ENCODE measurements at regions not wholly inside any gene's neighbourhood (a gene's known extent, or its start where the extent isn't known, plus 50 kb on each side); places are given as distances from the start of the nearest gene placed in this dataset.

DNA sequence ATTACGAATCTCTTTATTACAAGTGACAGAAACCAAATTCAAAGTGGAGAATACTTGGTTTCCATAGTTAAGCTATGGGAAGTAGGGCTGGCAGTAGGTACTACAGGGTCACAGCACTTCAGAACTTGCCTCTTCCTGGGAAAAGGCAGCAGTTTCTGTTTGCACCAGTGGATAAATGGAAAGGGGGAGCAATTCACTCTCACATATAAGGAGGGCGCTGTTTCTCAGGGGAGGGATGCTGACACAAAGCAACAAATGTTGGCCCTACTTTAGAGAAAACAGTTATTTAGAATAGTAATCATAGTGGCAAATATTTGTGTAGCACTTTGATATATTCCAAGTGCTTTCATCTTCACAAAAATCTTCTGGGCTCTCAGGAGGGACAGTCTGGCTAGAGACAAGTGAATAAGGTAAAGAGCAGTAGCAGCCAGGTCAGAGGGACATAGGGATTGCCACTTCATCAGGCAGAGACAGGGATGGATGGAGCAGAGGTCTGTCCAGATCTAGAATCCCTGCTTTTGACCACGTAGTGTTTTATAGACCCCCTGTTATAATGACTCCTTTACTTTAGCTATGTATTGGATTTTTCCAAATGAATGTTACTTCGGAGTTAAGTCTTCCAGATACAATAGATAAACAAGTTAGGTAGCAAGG lies 554.8 kb upstream of the SGCD start:
- Mint-ChIP-seq H3K4me3 (peak overlapping the region in 1 of 5 donors; percentile 19), H3K27ac (peak overlapping the region in 5 of 6 donors; percentile 37 to 88 (median 58)), H3K4me1 (peaks cover 59 to 73% of the 10 kb centered on the region in 2 donors), H3K9me3 (peaks cover 0 to 10% (median 0%) of the 10 kb centered on the region in 6 donors), H3K36me3 (peaks cover 0 to 4% (median 3%) of the 10 kb centered on the region in 3 donors), H3K27me3 (ENCODE audit: low read depth in 3 of 3) (peaks cover 1 to 8% (median 4%) of the 10 kb centered on the region in 3 donors)
- no peak for DNase-seq

DNA sequence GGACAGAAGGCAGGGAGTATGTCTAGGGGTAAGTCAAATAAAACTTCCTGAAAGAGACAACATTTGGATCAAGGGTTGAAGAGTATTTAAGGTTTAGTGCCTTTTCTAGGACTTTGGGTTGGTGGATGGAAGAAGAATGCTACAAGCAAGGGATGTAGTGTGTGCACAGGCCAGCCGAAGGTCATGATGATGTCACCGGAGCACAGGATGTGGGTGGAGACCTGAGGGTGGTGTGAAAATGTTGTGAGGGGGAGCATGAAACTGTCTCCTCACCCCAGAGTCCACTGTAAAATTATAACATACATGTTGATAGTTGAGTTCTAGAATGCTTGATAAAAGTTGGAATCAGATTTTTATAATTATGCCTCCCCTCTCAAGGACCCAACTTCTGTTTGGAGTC lies 553.3 kb upstream of the SGCD start:
- peaks cover 0 to 10% (median 0%) of the 10 kb centered on the region in 6 donors for H3K9me3 Mint-ChIP-seq
- peaks cover 0 to 4% (median 3%) of the 10 kb centered on the region in 3 donors for H3K36me3 Mint-ChIP-seq
- peaks cover 44 to 64% of the 10 kb centered on the region in 2 donors for H3K4me1 Mint-ChIP-seq
- H3K27me3 Mint-ChIP-seq (ENCODE audit: low read depth in 3 of 3): peaks cover 1 to 8% (median 2%) of the 10 kb centered on the region in 3 donors
- H3K27ac Mint-ChIP-seq: peak overlapping the region; percentile 77 to 95 (median 86)
- H3K4me3 Mint-ChIP-seq: peak overlapping the region; percentile 9 to 78 (median 49)
- peak; percentile 55 to 80 (median 61) for DNase-seq

DNA sequence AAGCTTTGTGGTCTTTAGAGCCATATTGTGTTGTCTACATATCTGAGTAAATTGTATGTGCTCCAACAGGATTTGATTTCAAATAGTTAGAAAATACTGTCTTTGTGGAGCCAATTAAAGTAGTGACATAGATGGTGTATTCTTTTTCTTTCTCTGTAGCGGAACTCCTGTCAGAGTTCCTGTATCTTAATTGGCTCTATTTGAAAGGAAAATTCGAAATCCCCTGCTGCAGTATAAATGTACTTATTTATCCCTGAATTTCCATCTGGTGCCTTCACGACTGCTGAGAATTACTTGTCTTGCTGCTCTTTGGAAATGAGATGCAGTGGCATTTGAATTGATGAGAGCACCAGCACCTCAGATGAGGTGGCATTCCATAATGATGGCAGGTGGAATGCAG lies 546.7 kb upstream of the SGCD start:
- Mint-ChIP-seq H3K27ac (no peak overlapping the region), H3K9me3 (peaks cover 0 to 11% (median under 1%) of the 10 kb centered on the region in 6 donors), H3K27me3 (ENCODE audit: low read depth in 3 of 3) (peaks cover 0 to 5% (median 0%) of the 10 kb centered on the region in 3 donors), H3K36me3 (no peaks in the 10 kb centered on the region), H3K4me3 (no peak overlapping the region), H3K4me1 (peaks cover 0 to 11% of the 10 kb centered on the region in 2 donors)
- DNase-seq: no peak

DNA sequence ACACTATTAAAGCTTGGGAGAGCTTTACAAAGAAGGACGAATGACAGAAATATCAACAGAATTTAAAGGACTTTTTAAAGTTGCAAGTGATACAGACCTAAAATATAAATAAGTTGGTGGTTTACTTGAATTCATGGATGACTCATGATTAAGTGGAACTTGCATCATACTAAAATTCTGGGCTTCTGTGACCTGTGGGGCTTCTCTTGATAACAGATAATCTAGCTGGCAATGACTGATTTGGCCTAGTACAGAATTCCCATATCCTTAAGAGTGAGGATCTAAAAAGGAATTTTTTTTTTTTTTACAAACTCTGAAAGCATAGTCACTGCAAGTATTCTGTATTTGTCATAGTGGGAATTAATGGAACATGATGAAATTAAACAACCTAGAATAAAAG lies 543.7 kb upstream of the SGCD start:
- no peak for DNase-seq
- Mint-ChIP-seq H3K4me3 (no peak overlapping the region), H3K4me1 (no peaks in the 10 kb centered on the region), H3K27ac (no peak overlapping the region), H3K27me3 (ENCODE audit: low read depth in 3 of 3) (peaks cover 0 to 3% (median 0%) of the 10 kb centered on the region in 3 donors), H3K36me3 (no peaks in the 10 kb centered on the region), H3K9me3 (peaks cover 0 to 11% (median 2%) of the 10 kb centered on the region in 6 donors)

DNA sequence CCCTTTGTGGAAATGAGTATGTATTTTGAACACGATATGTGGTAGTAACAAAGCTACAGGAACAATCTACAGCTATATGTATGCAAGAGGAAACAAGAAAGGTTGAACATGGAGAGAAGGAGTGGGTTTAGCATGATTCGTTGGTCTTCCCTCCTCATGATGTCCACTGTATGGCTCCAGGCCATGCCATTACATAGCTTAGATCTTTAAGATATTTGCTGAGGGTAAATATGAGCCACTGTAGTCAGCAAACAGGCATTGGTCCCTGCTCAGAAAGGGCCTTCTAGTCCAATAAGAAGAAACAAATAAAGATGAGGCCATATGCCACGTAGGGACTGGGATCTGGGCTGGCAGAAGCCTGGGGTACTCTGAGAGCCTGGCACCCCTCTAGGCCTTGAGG lies 543.2 kb upstream of the SGCD start:
- peaks cover 0 to 3% (median 0%) of the 10 kb centered on the region in 3 donors for H3K27me3 Mint-ChIP-seq (ENCODE audit: low read depth in 3 of 3)
- H3K9me3 Mint-ChIP-seq: peaks cover 0 to 11% (median 2%) of the 10 kb centered on the region in 6 donors
- H3K4me1 Mint-ChIP-seq: peaks cover 0 to 3% of the 10 kb centered on the region in 2 donors
- H3K27ac Mint-ChIP-seq: no peak overlapping the region
- H3K36me3 Mint-ChIP-seq: no peaks in the 10 kb centered on the region
- no peak overlapping the region for H3K4me3 Mint-ChIP-seq
- no peak for DNase-seq

DNA sequence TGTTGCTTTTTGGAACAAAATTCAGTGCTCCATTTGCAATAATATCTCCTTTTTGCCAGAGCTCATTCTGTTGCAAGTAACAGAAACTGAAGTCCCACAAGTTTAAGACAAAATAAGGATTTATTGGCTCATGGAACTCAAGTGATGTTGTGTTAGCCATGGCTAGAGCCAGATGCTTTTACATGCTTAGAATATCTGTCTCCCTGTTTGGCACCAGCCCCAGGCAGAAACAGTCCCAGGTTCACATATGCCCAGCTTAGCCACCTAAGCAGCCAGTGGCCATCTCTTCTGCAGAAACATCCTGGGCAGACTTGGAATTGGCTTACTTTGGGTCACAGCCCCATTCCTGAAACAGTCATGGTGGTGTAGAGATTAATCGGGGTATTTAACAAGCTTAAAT lies 540.9 kb upstream of the SGCD start:
- no peak overlapping the region for H3K4me3 Mint-ChIP-seq
- peaks cover 0 to 6% (median 1%) of the 10 kb centered on the region in 6 donors for H3K9me3 Mint-ChIP-seq
- H3K27me3 Mint-ChIP-seq (ENCODE audit: low read depth in 3 of 3): peaks cover 0 to 1% (median 0%) of the 10 kb centered on the region in 3 donors
- H3K36me3 Mint-ChIP-seq: no peaks in the 10 kb centered on the region
- DNase-seq: no peak
- H3K27ac Mint-ChIP-seq: no peak overlapping the region
- H3K4me1 Mint-ChIP-seq: peaks cover 0 to 3% of the 10 kb centered on the region in 2 donors

DNA sequence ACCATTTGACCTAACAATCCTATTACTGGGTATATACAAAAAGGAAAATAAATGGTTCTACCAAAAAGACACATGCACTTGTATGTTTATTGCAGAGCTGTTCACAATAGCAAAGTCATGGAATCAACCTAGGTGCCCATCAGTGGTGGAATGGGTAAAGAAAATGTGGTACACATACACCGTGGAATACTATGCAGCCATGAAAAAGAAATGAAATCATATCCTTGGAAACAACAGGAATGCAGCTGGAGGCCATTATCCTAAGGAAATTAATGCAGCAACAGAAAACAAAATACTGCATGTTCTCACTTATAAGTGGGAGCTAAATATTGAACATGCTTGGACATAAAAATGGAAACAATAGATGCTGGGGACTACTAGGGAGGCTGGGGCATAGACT lies 534.1 kb upstream of the SGCD start:
- peaks cover 0 to 3% of the 10 kb centered on the region in 2 donors for H3K4me1 Mint-ChIP-seq

DNA sequence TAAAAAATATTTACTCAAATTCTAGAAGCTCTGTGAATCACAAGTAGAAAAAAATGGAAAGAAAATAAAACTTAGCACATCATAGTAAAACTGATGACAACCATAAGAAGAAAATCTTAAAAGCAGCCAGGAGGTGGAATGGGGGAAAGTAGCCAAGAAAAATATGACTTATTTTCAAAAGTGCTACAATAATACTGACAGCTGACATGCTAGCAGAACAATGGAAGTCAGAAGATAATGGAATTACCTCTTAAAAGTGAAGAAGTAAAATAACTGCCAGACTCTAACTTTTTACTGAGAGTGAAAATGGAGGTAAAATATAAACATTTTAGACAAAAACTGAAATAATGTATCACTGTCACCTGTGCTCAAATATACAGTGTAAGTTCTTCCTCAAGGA lies 532.2 kb upstream of the SGCD start:
- DNase-seq: peak in 1 of 3 donors; percentile 5
- H3K36me3 Mint-ChIP-seq: peaks cover 3 to 8% (median 7%) of the 10 kb centered on the region in 3 donors
- peak overlapping the region in 1 of 6 donors; percentile 20 for H3K27ac Mint-ChIP-seq
- no peak overlapping the region for H3K4me3 Mint-ChIP-seq
- H3K9me3 Mint-ChIP-seq: peaks cover 8 to 41% (median 27%) of the 10 kb centered on the region in 6 donors
- no peaks in the 10 kb centered on the region for H3K4me1 Mint-ChIP-seq
- H3K27me3 Mint-ChIP-seq (ENCODE audit: low read depth in 3 of 3): peaks cover 0 to 3% (median 0%) of the 10 kb centered on the region in 3 donors

More for the DNA sequence above, 534.1 kb upstream of the SGCD start:
- Mint-ChIP-seq H3K9me3 (peaks cover 8 to 41% (median 26%) of the 10 kb centered on the region in 6 donors), H3K36me3 (peaks cover 3 to 8% (median 7%) of the 10 kb centered on the region in 3 donors), H3K4me3 (no peak overlapping the region), H3K27me3 (ENCODE audit: low read depth in 3 of 3) (peaks cover 0 to 3% (median 0%) of the 10 kb centered on the region in 3 donors), H3K27ac (no peak overlapping the region)
- DNase-seq: no peak

DNA sequence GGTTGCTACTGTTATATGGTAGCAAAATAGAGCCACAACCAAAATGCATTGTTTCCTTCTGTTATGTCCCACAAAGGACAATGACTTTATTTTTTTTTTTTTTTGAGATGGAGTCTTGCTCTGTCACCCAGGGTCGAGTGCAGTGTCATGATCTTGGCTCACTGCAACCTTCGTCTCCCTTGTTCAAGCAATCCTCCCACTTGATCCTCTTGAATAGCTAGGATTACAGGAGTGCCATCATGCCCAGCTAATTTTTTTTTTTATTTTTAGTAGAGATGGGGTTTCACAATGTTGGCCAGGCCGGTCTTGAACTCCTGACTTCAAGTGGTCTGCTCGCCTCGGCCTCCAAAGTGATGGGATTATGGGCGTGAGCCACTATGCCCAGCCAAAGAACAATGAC lies 527.7 kb upstream of the SGCD start:
- Mint-ChIP-seq H3K4me3 (no peak overlapping the region), H3K27ac (no peak overlapping the region), H3K36me3 (peaks cover 0 to 8% (median 7%) of the 10 kb centered on the region in 3 donors), H3K27me3 (ENCODE audit: low read depth in 3 of 3) (no peaks in the 10 kb centered on the region), H3K9me3 (peaks cover 4 to 17% (median 13%) of the 10 kb centered on the region in 6 donors), H3K4me1 (no peaks in the 10 kb centered on the region)
- DNase-seq: no peak

DNA sequence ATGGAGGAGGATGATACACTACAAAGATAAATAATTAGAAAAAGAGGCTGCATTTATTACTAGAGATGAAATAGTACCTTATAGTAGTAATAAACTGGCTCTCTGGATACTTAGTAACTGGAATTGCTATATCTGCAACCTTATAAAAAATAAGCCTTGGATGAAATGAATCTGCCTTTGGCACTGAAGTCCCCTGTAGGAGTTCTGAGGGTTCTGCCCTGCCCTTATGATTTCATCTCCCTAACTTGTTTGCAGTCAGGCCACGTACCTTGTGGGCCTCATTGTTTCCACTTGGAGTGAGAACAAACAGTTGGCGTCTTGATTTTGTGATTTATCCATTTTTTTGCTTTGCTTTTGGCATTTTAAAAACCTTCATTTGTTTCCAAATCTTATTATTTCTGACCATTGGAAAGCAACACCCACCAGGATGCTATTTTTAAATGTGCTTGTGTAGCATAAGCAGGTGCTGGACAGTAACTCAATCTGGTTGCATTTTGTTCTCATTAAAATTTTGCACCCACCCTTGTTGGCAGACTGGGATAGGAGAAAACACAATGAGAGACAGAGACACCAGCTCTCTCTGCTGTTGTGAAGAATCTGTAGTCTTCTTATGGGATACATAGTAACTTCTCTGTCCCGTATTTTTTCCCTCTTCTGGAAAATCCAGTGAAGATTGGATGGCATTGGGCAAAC lies 518.9 kb upstream of the SGCD start:
- Mint-ChIP-seq H3K4me1 (no peaks in the 10 kb centered on the region), H3K4me3 (no peak overlapping the region), H3K27me3 (ENCODE audit: low read depth in 3 of 3) (no peaks in the 10 kb centered on the region), H3K9me3 (peaks cover 0 to 4% (median 0%) of the 10 kb centered on the region in 6 donors), H3K36me3 (no peaks in the 10 kb centered on the region), H3K27ac (no peak overlapping the region)
- no peak for DNase-seq

DNA sequence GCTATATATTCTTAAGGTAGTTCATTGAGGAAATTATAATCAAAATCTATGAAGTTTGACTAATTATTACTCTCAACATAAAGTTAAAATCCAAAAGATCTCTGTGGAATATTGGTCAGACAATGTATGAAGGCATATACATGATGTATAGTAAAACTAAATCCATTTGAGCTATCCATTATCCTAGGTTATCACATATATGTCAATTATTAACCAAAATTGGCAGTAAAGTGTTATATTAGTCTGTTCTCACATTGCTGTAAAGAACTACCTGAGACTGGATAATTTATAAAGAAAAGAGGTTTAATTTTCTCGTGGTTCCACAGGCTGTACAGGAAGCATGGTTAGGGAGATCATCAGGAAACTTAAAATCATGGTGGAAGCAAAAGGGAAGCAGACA lies 511.7 kb upstream of the SGCD start:
- H3K4me1 Mint-ChIP-seq: no peaks in the 10 kb centered on the region
- DNase-seq: no peak
- H3K36me3 Mint-ChIP-seq: peaks cover 0 to 3% (median 0%) of the 10 kb centered on the region in 3 donors
- H3K4me3 Mint-ChIP-seq: no peak overlapping the region
- H3K9me3 Mint-ChIP-seq: peaks cover 0 to 5% (median 0%) of the 10 kb centered on the region in 6 donors
- peaks cover 0 to 2% (median 1%) of the 10 kb centered on the region in 3 donors for H3K27me3 Mint-ChIP-seq (ENCODE audit: low read depth in 3 of 3)
- H3K27ac Mint-ChIP-seq: no peak overlapping the region

DNA sequence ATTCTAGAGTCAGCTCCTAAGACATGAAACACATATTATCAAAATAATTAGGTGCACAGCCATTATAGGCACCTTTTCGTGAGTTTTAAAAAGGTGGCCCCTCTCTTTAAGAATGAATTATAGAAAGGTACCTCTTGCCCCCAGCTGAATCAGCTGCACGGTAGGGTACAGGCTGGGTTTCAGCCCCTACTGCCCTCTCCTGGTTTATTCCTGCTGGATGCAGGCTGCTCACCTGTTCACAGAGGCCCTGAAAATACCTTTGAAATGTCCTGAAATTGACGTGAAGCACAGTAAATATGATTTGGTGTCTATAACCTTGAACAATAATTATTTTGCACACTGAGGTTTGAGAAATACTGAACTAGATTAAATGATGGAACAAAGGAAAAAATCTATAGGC lies 504.8 kb upstream of the SGCD start:
- no peak for DNase-seq
- no peak overlapping the region for H3K4me3 Mint-ChIP-seq
- H3K9me3 Mint-ChIP-seq: peaks cover 0 to 3% (median 0%) of the 10 kb centered on the region in 6 donors
- no peaks in the 10 kb centered on the region for H3K4me1 Mint-ChIP-seq
- no peak overlapping the region for H3K27ac Mint-ChIP-seq
- peaks cover 0 to 1% (median 0%) of the 10 kb centered on the region in 3 donors for H3K27me3 Mint-ChIP-seq (ENCODE audit: low read depth in 3 of 3)
- H3K36me3 Mint-ChIP-seq: peaks cover 0 to 3% (median 3%) of the 10 kb centered on the region in 3 donors

DNA sequence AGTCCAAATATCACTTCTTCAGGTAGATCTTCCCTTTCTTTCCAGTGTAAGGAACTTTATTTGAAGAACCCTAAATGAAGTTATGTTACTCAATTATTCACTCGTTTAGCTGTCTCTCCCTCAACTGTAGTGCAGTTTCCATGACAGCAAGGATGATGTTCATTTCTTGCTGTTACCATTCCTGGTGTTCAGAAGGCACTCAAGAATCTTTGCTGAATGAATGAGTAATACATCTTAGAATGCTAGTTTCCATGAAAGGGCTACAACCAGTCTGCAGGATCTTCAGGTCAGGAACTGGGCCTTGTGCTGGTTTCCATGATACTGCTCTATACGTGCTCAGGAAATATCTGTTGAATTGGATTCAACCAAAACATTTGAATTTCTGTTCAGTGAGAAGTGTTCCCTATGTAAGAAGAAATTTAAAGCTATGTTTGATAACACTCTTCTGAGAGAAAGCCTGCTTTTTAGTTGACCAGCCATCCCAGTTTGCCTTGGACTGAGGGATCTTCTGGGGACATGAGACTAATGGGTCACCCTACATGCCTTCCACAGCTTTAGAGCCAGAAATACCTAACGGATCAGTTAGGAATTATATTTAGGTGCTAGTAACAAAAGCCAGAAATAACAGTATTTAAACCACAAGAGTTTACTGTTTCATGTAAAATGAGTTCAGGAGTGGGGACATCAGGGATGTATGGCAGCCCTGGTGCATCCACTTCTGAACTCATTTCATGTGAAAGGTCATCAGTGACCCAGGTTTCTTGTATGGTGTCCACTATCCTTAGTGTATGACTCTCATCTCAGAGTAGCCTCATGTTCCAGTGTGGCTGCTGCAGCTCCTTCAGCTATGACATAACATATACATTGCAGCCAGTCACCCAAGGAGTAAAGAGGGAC lies 500.1 kb upstream of the SGCD start:
- Mint-ChIP-seq H3K4me1 (peaks cover 0 to 4% of the 10 kb centered on the region in 2 donors), H3K27me3 (ENCODE audit: low read depth in 3 of 3) (peaks cover 0 to 2% (median 1%) of the 10 kb centered on the region in 3 donors), H3K36me3 (peaks cover 0 to 3% (median 0%) of the 10 kb centered on the region in 3 donors), H3K4me3 (no peak overlapping the region), H3K9me3 (peaks cover 0 to 3% (median 0%) of the 10 kb centered on the region in 6 donors), H3K27ac (no peak overlapping the region)
- DNase-seq: no peak
